HG03575 (cell line): ENCODE measurements at regions not wholly inside any gene's neighbourhood (a gene's known extent, or its start where the extent isn't known, plus 50 kb on each side); places are given as distances from the start of the nearest gene placed in this dataset.
"Not testable (repeated sequence)": the region's sequence is repeated elsewhere in the genome, so short reads cannot be mapped to it uniquely, and the experiment has no call there.

Experiments used
- ATAC-seq: cut with Tn5 transposase; IDR thresholded peaks from one replicate; pipeline ENCODE4 v1.9.1; 2021; ENCODE audit not compliant: unreplicated experiment, insufficient number of reproducible peaks, low FRiP score; ENCODE audit errors: extremely low read depth

- no peak for ATAC-seq
These were observed 186.1 kb downstream of the MTERF1 start for GRCh38 chr7:91694351-91694841.

GRCh38 chr7:91710881-91711280, 169.6 kb downstream of the MTERF1 start:
- no peak for ATAC-seq

DNA sequence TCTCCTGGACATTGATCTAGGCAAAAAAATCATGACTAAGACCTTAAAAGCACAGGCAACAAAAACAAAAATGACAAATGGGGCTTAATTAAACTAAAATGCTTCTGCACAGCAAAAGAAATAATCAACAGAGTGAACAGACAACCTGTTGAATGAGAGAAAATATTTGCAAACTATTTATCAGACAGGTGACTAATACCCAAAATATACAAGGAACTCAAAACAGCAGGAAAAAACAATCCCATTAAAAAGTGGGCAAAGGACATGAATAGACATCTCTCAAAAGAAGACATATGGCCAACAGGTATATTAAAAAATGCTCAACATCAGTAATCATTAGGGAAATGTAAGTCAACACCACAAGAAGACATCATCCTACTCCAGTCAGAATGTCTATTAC, 166.8 kb downstream of the MTERF1 start:
- no peak for ATAC-seq

- ATAC-seq = no peak
These were observed 162.6 kb downstream of the MTERF1 start for GRCh38 chr7:91717681-91718470.

GRCh38 chr7:91719008-91719407, 161.5 kb downstream of the MTERF1 start:
- ATAC-seq = no peak

DNA sequence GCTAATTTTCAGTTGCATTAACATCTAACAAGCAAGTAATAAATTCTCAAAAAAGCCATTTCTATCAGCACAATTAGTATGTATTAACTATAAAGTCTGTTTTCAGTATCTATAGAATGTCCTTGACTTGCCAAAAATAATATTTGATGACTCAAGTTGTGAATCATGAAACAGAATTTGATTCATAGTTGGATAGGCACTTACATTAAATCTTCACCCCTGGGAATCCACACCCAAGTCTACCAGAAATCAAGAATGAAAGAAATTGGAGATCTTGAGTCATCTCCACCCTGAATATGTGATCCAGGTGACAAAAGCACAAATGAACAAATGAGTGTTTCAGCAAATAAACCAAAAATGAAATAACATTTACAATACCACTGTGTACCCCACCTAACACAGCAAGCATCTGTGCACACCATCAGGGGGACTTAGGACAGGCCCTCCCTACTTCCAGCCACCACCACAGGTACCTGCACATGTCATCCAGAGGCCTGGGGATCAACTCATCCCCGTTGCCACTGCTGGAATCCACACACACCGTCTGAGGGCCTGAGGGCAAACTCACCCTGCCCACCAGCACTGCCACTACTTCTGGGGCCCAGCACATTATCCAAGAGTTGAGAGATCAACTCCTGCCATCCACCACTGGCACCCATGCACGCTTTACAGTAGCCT, 160.1 kb downstream of the MTERF1 start:
- ATAC-seq = no peak

DNA sequence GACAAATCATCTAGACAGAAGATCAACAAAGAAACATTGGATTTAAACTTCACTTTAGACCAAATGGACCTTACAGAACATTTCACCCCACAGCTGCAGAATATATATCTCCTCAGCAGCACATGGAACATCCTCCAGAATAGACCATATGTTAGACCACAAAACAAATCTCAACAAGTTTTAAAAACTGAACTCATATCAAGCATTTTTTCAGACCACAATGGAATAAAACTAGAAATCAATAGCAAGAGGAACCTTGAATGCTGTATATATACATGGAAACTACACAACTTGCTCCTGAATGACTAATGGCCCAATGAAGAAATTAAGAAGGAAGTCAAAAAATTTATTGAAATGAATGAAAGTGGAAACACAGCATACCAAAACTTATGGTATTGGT, 157.7 kb downstream of the MTERF1 start:
- no peak for ATAC-seq

DNA sequence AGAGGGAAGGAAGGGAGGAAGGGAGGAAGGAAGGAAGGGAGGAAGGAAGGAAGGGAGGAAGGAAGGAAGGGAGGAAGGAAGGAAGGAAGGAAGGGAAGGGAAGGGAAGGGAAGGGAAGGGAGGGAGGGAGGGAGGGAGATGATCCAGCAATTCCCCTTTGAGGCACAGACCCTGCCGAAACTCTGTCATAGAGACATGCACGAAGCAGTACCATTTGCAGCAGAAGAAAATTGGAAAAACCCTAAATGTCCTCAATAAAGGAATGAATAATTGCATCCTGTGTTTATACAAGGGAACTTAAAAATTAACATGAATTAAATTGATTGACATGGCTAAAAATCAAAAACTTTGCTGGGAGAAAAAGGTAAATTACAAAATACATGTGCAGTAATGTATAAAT, 151.5 kb downstream of the MTERF1 start:
- ATAC-seq = not testable (repeated sequence)

- ATAC-seq = no peak
These were observed 148.5 kb downstream of the MTERF1 start for GRCh38 chr7:91731976-91732375.

DNA sequence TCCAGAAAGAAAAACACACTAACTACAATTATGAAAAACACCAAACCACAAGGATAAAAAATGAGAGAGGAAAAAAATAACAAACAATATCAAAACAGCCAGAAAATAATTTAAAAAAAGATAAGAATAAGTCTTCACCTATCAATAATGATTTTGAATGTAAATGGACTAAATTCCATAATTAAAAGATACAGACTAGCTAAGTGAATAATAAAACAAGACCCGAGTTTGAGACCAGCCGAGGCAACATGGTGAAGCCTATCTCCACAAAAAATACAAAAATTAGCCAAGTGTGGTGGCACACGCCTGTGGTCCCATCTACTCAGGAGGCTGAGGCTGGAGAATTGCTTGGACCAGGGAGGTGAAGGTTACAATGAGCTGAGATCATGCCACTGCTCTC, 131.1 kb downstream of the MTERF1 start:
- ATAC-seq = no peak

DNA sequence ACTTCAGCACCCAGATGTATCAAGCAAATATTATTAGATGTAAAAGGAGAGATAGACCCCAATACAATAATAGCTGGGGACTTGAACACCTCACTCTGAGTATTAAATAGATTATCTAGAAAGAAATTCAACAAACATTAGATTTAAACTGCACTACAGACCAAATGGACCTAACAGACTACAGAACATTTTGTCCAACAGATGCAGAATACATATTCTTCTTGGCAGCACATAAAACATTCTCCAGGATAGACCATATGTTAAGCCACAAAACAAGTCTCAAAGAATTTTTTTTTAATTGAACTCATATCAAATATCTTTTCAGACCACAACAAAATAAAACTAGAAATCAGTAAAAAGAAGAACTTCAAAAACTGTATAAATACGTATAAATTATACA, 130.4 kb downstream of the MTERF1 start:
- ATAC-seq = no peak

GRCh38 chr7:91752102-91752501, 128.4 kb downstream of the MTERF1 start:
- no peak for ATAC-seq

GRCh38 chr7:91754280-91754679, 126.2 kb downstream of the MTERF1 start:
- not testable (repeated sequence) for ATAC-seq

DNA sequence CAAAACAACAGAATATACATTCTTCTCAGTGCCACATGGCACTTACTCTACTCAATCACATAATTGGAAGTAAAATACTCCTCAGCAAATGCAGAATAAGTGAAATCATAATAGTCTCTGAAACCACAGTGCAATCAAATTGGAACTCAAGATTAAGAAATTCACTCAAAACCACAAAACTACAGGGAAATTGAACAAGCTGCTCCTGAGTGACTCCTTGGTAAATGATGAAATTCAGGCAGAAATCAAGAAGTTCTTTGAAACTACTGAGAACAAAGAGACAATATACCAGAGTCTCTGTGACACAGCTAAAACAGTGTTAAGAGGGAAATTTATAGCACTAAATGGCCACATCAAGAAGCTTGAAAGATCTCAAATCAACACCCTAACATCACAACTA, 125.4 kb downstream of the MTERF1 start:
- ATAC-seq = not testable (repeated sequence)

DNA sequence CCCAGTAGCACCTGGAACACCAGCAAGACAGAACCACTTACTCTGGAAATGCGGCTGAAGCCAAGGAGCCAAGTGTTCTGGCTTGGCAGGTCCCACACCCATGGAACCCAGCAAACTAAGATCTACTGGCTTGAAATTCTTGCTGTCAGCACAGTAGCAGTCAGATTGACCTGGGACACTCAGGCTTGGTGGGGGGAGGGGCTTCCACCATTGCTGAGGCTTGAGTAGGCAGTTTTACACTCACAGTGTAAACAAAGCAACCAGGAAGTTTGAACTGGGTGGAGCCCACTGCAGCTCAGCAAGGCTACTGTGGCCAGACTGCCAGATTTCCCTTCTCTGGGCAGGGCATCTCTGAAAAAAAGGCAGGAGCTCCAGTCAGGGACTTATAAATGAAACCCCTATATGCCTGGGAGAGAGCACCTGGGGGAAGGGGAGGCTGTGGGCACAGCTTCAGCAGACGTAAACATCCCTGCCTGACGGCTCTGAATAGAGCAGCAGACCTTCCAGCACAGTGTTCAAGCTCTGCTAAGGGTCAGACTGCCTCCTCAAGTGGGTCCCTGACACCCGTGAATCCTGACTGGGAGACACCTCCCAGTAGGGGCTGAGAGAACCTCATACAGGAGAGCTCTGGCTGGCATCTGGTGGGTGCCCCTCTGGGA, 121.2 kb downstream of the MTERF1 start:
- no peak for ATAC-seq

- ATAC-seq = no peak
These were observed 112.7 kb downstream of the MTERF1 start for GRCh38 chr7:91767820-91768219.

DNA sequence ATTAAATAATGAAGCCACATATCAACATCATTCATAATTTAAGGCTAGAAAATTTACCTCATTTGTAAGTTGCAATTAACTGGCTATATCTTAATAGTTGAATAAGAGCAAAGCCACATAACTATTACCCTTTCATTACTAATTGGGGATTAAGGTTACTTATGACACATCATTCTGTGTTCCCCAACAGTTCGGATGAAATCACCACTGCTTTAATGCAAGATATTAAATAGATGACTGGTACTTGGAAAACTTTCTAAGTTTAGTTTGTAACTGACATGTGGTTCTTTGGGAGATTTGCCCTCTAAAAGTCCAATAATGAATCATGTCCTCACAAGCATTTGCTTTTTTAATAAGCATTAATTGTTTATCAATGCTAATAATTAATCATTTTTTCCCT, 109.1 kb downstream of the MTERF1 start:
- no peak for ATAC-seq

GRCh38 chr7:91771921-91772815, 108.3 kb downstream of the MTERF1 start:
- ATAC-seq = no peak

DNA sequence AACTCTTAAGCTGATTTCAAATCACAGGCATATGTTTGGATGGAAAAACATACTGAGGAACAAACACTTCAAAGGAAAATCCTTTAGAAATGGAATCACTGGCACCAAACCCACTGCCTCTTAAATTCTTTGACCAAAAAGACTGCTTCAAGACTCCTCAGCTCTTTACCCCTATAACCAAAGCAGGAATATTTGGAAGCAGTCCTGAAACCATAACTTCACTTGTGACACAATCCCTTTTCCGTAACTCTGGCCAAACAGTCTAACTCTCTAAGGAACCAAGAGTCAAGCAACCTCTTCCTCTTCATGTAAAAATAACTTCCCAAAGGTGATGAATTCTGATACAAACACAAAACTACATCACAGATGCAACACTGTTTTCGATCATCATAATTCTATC, 104.3 kb downstream of the MTERF1 start:
- ATAC-seq = no peak
